ENCODE measurements at regions not wholly inside any gene's neighbourhood (a gene's known extent, or its start where the extent isn't known, plus 50 kb on each side); places are given as distances from the start of the nearest gene placed in this dataset.

DNA sequence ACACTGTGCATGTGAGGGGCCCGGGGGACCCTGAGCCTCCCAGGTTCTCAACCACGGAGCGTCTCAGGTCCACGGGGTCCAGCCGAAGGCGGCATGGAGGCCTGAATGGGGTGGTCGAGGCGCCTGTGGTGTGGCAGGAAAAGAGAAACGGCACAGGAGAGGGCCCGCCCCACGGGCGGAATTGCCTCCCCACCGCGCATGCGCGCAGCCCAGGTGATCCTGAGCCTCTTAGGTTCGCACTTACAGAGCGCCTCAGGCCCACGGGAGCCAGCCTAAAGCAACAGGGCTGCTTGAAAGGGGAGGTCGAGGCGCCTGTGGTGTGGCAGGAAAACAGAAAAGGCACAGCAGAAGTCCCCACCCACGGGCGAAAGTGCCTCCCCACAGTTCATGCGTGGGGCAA lies 311.0 kb downstream of the ALG10 start:
- TF ChIP-seq POLR2A (IDR thresholded peaks at IDR 0.05) (no peak), POLR2AphosphoS5 (IDR thresholded peaks at IDR 0.05) (no peak), EP300 (IDR thresholded peaks at IDR 0.05; ENCODE audit: low read depth) (no peak)
- TF ChIP-seq, protein P1, sequence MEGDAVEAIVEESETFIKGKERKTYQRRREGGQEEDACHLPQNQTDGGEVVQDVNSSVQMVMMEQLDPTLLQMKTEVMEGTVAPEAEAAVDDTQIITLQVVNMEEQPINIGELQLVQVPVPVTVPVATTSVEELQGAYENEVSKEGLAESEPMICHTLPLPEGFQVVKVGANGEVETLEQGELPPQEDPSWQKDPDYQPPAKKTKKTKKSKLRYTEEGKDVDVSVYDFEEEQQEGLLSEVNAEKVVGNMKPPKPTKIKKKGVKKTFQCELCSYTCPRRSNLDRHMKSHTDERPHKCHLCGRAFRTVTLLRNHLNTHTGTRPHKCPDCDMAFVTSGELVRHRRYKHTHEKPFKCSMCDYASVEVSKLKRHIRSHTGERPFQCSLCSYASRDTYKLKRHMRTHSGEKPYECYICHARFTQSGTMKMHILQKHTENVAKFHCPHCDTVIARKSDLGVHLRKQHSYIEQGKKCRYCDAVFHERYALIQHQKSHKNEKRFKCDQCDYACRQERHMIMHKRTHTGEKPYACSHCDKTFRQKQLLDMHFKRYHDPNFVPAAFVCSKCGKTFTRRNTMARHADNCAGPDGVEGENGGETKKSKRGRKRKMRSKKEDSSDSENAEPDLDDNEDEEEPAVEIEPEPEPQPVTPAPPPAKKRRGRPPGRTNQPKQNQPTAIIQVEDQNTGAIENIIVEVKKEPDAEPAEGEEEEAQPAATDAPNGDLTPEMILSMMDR (IDR thresholded peaks at IDR 0.05): no peak
